LNCaP clone FGC (cell line): ENCODE measurements at regions not wholly inside any gene's neighbourhood (a gene's known extent, or its start where the extent isn't known, plus 50 kb on each side); places are given as distances from the start of the nearest gene placed in this dataset.

Experiments
- DNase-seq: peaks from one replicate; pipeline ENCODE4 v3.0.0-alpha.2; 2011; ENCODE audit warnings: low read depth
- H3K4me3 ChIP-seq: 2 replicates; pipeline ENCODE4 v1.5.1; 2011; ENCODE audit warnings: mild to moderate bottlenecking, low read depth, low read length, control low read depth
- TF ChIP-seq, protein P1 (sequence below): IDR thresholded peaks from 2 replicates; pipeline ENCODE4 v1.5.1; 2012; ENCODE audit warnings: mild to moderate bottlenecking; ENCODE audit not compliant: control insufficient read depth, insufficient read depth; ENCODE audit errors: extremely low read depth

GRCh38 chrX:79081895-79082512 is 62.5 kb upstream of the GPR174 start:
- no peak overlapping the region for H3K4me3 ChIP-seq
- DNase-seq = no peak
- TF ChIP-seq, protein P1, sequence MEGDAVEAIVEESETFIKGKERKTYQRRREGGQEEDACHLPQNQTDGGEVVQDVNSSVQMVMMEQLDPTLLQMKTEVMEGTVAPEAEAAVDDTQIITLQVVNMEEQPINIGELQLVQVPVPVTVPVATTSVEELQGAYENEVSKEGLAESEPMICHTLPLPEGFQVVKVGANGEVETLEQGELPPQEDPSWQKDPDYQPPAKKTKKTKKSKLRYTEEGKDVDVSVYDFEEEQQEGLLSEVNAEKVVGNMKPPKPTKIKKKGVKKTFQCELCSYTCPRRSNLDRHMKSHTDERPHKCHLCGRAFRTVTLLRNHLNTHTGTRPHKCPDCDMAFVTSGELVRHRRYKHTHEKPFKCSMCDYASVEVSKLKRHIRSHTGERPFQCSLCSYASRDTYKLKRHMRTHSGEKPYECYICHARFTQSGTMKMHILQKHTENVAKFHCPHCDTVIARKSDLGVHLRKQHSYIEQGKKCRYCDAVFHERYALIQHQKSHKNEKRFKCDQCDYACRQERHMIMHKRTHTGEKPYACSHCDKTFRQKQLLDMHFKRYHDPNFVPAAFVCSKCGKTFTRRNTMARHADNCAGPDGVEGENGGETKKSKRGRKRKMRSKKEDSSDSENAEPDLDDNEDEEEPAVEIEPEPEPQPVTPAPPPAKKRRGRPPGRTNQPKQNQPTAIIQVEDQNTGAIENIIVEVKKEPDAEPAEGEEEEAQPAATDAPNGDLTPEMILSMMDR = peak; percentile 40

DNA sequence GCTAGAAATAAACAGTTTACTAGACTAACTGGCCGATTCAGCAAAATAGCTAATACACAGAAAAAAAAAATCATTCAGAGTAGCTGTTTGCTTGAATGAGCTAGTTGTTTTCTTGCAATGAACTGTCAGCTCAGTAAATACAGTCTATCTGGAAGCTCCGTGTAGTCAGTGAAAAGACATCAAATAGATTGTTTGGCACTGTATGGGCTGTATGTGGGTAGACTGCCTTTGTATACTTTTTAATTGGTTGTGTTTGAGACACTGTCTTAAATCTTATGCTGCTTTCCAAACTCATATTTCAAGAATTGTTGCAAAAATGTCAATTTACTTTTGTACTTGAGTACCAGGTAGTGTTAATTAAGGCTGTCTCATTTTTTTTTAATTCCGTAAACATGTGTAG is 61.6 kb upstream of the GPR174 start:
- TF ChIP-seq, protein P1 = no peak
- no peak overlapping the region for H3K4me3 ChIP-seq
- no peak for DNase-seq

- TF ChIP-seq, protein P1 = no peak
- no peak overlapping the region for H3K4me3 ChIP-seq
- no peak for DNase-seq
Observed at GRCh38 chrX:79084923-79085322, 59.6 kb upstream of the GPR174 start.

DNA sequence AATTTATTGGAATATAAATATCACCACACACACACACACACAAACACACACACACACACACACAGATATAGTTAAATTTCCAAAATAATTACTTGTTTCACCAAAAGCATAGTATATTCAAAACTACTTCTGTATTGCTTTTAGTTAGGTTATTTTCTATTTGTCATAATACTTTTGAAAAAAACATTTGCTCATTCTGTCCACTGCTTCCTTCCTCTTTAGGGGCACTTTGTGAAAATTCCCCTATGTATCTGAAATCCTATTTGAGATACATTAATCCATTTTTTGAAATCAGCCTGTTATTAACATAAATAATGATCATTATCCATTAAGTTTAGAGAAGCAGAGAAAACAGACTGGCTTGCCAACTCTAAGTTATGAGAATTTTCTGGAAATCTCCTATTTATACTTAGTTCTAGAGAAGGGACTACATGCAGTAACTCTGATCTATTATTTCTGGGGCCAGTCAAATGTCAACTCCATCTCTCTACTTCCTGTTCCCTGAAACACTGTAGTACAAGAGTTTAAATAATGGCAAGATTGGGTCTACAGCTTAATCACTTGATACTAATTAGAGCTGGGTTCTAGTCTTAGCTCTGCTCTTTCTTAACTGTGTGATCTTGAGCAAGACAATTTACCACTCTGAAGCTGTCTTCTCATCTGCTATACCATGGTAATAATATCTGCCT is 54.4 kb upstream of the GPR174 start:
- no peak overlapping the region for H3K4me3 ChIP-seq
- TF ChIP-seq, protein P1 = no peak

DNA sequence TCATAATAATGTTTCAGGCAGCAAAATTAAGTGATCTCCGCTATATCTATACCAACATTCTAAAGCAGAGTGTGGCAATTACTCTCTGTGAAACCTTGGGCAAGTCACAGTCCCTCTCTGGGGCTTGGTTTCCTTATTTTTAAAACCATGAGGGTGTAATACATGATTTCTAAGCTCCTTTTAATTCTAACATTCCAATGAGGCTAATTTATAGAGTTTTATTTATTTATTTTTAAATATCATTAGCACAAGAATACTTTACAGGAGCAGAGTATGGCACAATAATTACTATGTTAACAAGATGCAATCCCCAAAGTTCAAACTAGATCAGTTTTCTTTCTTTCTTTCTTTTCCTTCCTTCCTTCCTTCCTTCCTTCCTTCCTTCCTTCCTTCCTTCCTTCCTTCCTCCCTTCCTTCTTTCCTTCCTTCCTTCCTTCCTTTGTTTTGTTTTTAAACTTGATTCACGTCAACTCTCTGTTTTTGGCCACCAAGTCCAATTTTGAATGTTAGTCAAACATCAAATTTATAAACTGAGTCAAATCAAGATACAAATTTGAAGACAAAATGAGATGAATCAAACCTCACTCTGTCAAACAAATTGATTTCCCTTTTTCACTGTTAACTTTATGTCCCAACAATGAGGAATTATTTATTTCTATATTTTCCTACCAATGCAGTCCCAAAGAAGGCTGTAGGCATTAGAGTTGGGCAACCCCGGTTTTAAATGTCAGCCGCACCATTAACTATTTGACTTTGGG is 50.2 kb upstream of the GPR174 start:
- TF ChIP-seq, protein P1 = no peak
- no peak for DNase-seq
- no peak overlapping the region for H3K4me3 ChIP-seq

More for the DNA sequence above, 54.4 kb upstream of the GPR174 start:
- DNase-seq = no peak
